Fibroblast of upper back skin (primary cell): ENCODE measurements at regions not wholly inside any gene's neighbourhood (a gene's known extent, or its start where the extent isn't known, plus 50 kb on each side); places are given as distances from the start of the nearest gene placed in this dataset.
A peak's percentile ranks its signal among the peaks of the same experiment; 100 is the strongest.
"Not testable (repeated sequence)": the region's sequence is repeated elsewhere in the genome, so short reads cannot be mapped to it uniquely, and the experiment has no call there.

ENCODE experiments used
- DNase-seq: peaks from one replicate; pipeline ENCODE4 v3.0.0-alpha.2; 2013

GRCh38 chr5:100641833-100642232, 106.7 kb downstream of the FAM174A start:
- no peak for DNase-seq

GRCh38 chr5:100643473-100643872, 108.3 kb downstream of the FAM174A start:
- peak; percentile 3 for DNase-seq

- no peak for DNase-seq
Observed at GRCh38 chr5:100644185-100644584, 109.0 kb downstream of the FAM174A start.

GRCh38 chr5:100644776-100645175, 109.6 kb downstream of the FAM174A start:
- no peak for DNase-seq

- DNase-seq: no peak
Observed at GRCh38 chr5:100646011-100646410, 110.8 kb downstream of the FAM174A start.

- no peak for DNase-seq
Observed at GRCh38 chr5:100646691-100647090, 111.5 kb downstream of the FAM174A start.

GRCh38 chr5:100647461-100648230, 112.5 kb downstream of the FAM174A start:
- no peak for DNase-seq

- DNase-seq: no peak
Observed at GRCh38 chr5:100654895-100655294, 119.7 kb downstream of the FAM174A start.

GRCh38 chr5:100656771-100657170, 121.6 kb downstream of the FAM174A start:
- DNase-seq: not testable (repeated sequence)

- no peak for DNase-seq
Observed at GRCh38 chr5:100659080-100659795, 124.1 kb downstream of the FAM174A start.

- no peak for DNase-seq
Observed at GRCh38 chr5:100664140-100664539, 129.0 kb downstream of the FAM174A start.

GRCh38 chr5:100667161-100667630, 132.0 kb downstream of the FAM174A start:
- peak; percentile 59 for DNase-seq

- DNase-seq: peak; percentile 46
Observed at GRCh38 chr5:100668511-100668910, 133.3 kb downstream of the FAM174A start.

- peak; percentile 86 for DNase-seq
Observed at GRCh38 chr5:100676817-100677631, 141.8 kb downstream of the FAM174A start.

GRCh38 chr5:100682625-100683024, 147.5 kb downstream of the FAM174A start:
- DNase-seq: no peak

- no peak for DNase-seq
Observed at GRCh38 chr5:100683881-100684280, 148.7 kb downstream of the FAM174A start.

GRCh38 chr5:100685122-100685521, 149.9 kb downstream of the FAM174A start:
- not testable (repeated sequence) for DNase-seq

GRCh38 chr5:100688834-100689233, 153.7 kb downstream of the FAM174A start:
- not testable (repeated sequence) for DNase-seq

- DNase-seq: peak; percentile 45
Observed at GRCh38 chr5:100690036-100690560, 154.9 kb downstream of the FAM174A start.

- DNase-seq: no peak
Observed at GRCh38 chr5:100691085-100691484, 155.9 kb downstream of the FAM174A start.

GRCh38 chr5:100691548-100691947, 156.4 kb downstream of the FAM174A start:
- DNase-seq: peak; percentile 77

- DNase-seq: no peak
Observed at GRCh38 chr5:100693481-100693880, 158.3 kb downstream of the FAM174A start.

- DNase-seq: no peak
Observed at GRCh38 chr5:100694100-100694499, 158.9 kb downstream of the FAM174A start.
